CD4-positive, alpha-beta T cell (primary cell): ENCODE measurements at regions not wholly inside any gene's neighbourhood (a gene's known extent, or its start where the extent isn't known, plus 50 kb on each side); places are given as distances from the start of the nearest gene placed in this dataset.

Experiments
- ATAC-seq: fragments of 200-7000 bp; cut with Tn5 transposase; one replicate; pipeline ENCODE4 v1.10.0; 2022; ENCODE audit warnings: mild to moderate bottlenecking; ENCODE audit not compliant: poor library complexity
- CTCF ChIA-PET: fragments of 350-600 bp; sonication (Branson Sonifier 250); formaldehyde crosslinking; loops from one replicate; lab custom pipeline; 2021; ENCODE audit warnings: antibody characterized with exemption, inconsistent platforms; lab: Charles Lee
- POLR2A ChIA-PET: fragments of 350-600 bp; sonication (Branson Sonifier 250); formaldehyde crosslinking; loops from one replicate; lab custom pipeline; 2021; ENCODE audit warnings: antibody characterized with exemption, inconsistent platforms; lab: Charles Lee
- DNase-seq, 14 experiments: peaks; one replicate each; pipeline ENCODE4 v3.0.0-alpha.2; 2013 to 2020; ENCODE audit warnings: mixed read lengths in 2 of 14
- H3K27ac ChIP-seq, 2 donors: one replicate each; pipeline versions ENCODE4 v1.5.1 to v1.7.0; 2013; ENCODE audit warnings: low read length in 2 of 2, low read depth in 1 of 2, mild to moderate bottlenecking in 1 of 2
- H3K27me3 ChIP-seq, 2 experiments: 1 replicate in 1 of 2; 2 replicates in 1 of 2; pipeline versions ENCODE4 v1.6.1 to v1.7.0; 2013; ENCODE audit warnings: low read length in 2 of 2, control low read depth in 1 of 2, mild to moderate bottlenecking in 1 of 2, moderate library complexity in 1 of 2; ENCODE audit not compliant: insufficient read depth in 2 of 2, control insufficient read depth in 1 of 2
- H3K36me3 ChIP-seq: one replicate; pipeline ENCODE4 v1.6.1; 2013; ENCODE audit warnings: low read length, control low read depth; ENCODE audit not compliant: insufficient read depth
- H3K4me1 ChIP-seq: one replicate; pipeline ENCODE4 v1.6.1; 2013; ENCODE audit warnings: low read length, control low read depth; ENCODE audit not compliant: insufficient read depth
- H3K4me3 ChIP-seq: one replicate; pipeline ENCODE4 v1.5.1; 2013; ENCODE audit warnings: mild to moderate bottlenecking, low read length, moderate library complexity
- H3K9me3 ChIP-seq, 2 experiments: 1 replicate in 1 of 2; 2 replicates in 1 of 2; pipeline versions ENCODE4 v1.6.1 to v1.7.0; 2013; ENCODE audit warnings: low read length in 2 of 2, mild to moderate bottlenecking in 2 of 2, control low read depth in 1 of 2, moderate library complexity in 1 of 2; ENCODE audit not compliant: control insufficient read depth in 1 of 2, insufficient read depth in 1 of 2
- H3K27ac Mint-ChIP-seq: one replicate; pipeline ENCODE4 v1.8.0; 2020; ENCODE audit warnings: mixed read lengths
- H3K27me3 Mint-ChIP-seq: one replicate; pipeline ENCODE4 v1.8.0; 2021; ENCODE audit warnings: mixed read lengths
- H3K36me3 Mint-ChIP-seq: one replicate; pipeline ENCODE4 v1.8.0; 2021; ENCODE audit warnings: low read depth, mixed read lengths
- H3K4me1 Mint-ChIP-seq: one replicate; pipeline ENCODE4 v1.8.0; 2021; ENCODE audit warnings: low read depth, mixed read lengths
- H3K4me3 Mint-ChIP-seq: one replicate; pipeline ENCODE4 v1.8.0; 2020; ENCODE audit warnings: mild to moderate bottlenecking, mixed read lengths
- H3K9me3 Mint-ChIP-seq: one replicate; pipeline ENCODE4 v1.8.0; 2020; ENCODE audit warnings: mixed read lengths
- CTCF ChIP-seq: fragments of 200-600 bp; IDR thresholded peaks from one replicate; pipeline ENCODE4 v1.8.0; 2022; ENCODE audit warnings: antibody characterized with exemption, mild to moderate bottlenecking
- intact Hi-C, 2 experiments: fragments of 100-400 bp; cut with DNase I in 1 of 2; cut with micrococcal nuclease in 1 of 2; formaldehyde crosslinking; loops; one replicate each; pipeline versions ENCODE4 v1.15.1 to v1.9.0; 2023 to 2025; cut with DNase I, micrococcal nuclease

GRCh38 chr10:58991856-58992255 is 184.6 kb upstream of the PHYHIPL start:
- no peaks in the 10 kb centered on the region for H3K27me3 ChIP-seq
- no peaks in the 10 kb centered on the region for H3K27me3 Mint-ChIP-seq
- intact Hi-C loops = no loop called here
- peaks cover 2% of the 10 kb centered on the region for H3K9me3 Mint-ChIP-seq
- no peaks in the 10 kb centered on the region for H3K36me3 ChIP-seq
- H3K27ac Mint-ChIP-seq = no peak overlapping the region
- H3K4me3 Mint-ChIP-seq = no peak overlapping the region
- ChIA-PET CTCF (no interaction called here), POLR2A (interaction anchor here (1.0 kb wide), 1 partner anchor 10 kb away, joined by 3 read pairs; no protein-coding TSS in a partner anchor)
- TF ChIP-seq CTCF = no peak
- H3K4me1 Mint-ChIP-seq = no peaks in the 10 kb centered on the region
- H3K9me3 ChIP-seq = peaks cover 0 to 14% of the 10 kb centered on the region in 2 experiments
- ATAC-seq = no peak
- no peak for DNase-seq
- no peaks in the 10 kb centered on the region for H3K36me3 Mint-ChIP-seq
- no peak overlapping the region for H3K4me3 ChIP-seq
- H3K4me1 ChIP-seq = no peaks in the 10 kb centered on the region
- no peak overlapping the region for H3K27ac ChIP-seq

- TF ChIP-seq CTCF = no peak
- H3K27ac Mint-ChIP-seq = no peak overlapping the region
- no peaks in the 10 kb centered on the region for H3K36me3 ChIP-seq
- H3K4me3 ChIP-seq = no peak overlapping the region
- H3K4me1 ChIP-seq = no peaks in the 10 kb centered on the region
- no peak overlapping the region for H3K27ac ChIP-seq
- no peaks in the 10 kb centered on the region for H3K36me3 Mint-ChIP-seq
- no peaks in the 10 kb centered on the region for H3K27me3 Mint-ChIP-seq
- H3K27me3 ChIP-seq = no peaks in the 10 kb centered on the region
- H3K4me3 Mint-ChIP-seq = no peak overlapping the region
- ATAC-seq (no peak), DNase-seq (no peak)
- ChIA-PET POLR2A (no interaction called here), CTCF (no interaction called here)
- H3K9me3 ChIP-seq = peaks cover 0 to 14% of the 10 kb centered on the region in 2 experiments
- intact Hi-C loops = no loop called here
- no peaks in the 10 kb centered on the region for H3K4me1 Mint-ChIP-seq
- peaks cover 2% of the 10 kb centered on the region for H3K9me3 Mint-ChIP-seq
These were observed 183.5 kb upstream of the PHYHIPL start for GRCh38 chr10:58992830-58993460.

- peaks cover 2% of the 10 kb centered on the region for H3K9me3 Mint-ChIP-seq
- H3K4me1 Mint-ChIP-seq = no peaks in the 10 kb centered on the region
- Histone ChIP-seq H3K27me3 (no peaks in the 10 kb centered on the region), H3K27ac (no peak overlapping the region), H3K4me1 (no peaks in the 10 kb centered on the region), H3K4me3 (no peak overlapping the region), H3K36me3 (no peaks in the 10 kb centered on the region), H3K9me3 (peaks cover 0 to 14% of the 10 kb centered on the region in 2 experiments)
- DNase-seq = no peak
- TF ChIP-seq CTCF = no peak
- no peak overlapping the region for H3K27ac Mint-ChIP-seq
- intact Hi-C loops = no loop called here
- CTCF ChIA-PET = no interaction called here
- H3K27me3 Mint-ChIP-seq = no peaks in the 10 kb centered on the region
- no peak for ATAC-seq
- H3K36me3 Mint-ChIP-seq = no peaks in the 10 kb centered on the region
- no peak overlapping the region for H3K4me3 Mint-ChIP-seq
- POLR2A ChIA-PET = no interaction called here
These were observed 182.8 kb upstream of the PHYHIPL start for GRCh38 chr10:58993480-58994221.
